Effector memory CD8-positive, alpha-beta T cell (primary cell): ENCODE measurements at regions not wholly inside any gene's neighbourhood (a gene's known extent, or its start where the extent isn't known, plus 50 kb on each side); places are given as distances from the start of the nearest gene placed in this dataset.

Experiments used
- ATAC-seq: fragments of 150-1000 bp; cut with Tn5 transposase; replicated peaks from 2 replicates; pipeline ENCODE4 v1.10.0; 2021; ENCODE audit warnings: mild to moderate bottlenecking, moderate library complexity
- DNase-seq, 3 experiments: peaks; one replicate each; pipeline ENCODE4 v3.0.0; 2021
- H3K27ac Mint-ChIP-seq, 2 donors: one replicate each; pipeline ENCODE4 v1.8.0; 2022; ENCODE audit warnings: mild to moderate bottlenecking in 2 of 2, mixed read lengths in 2 of 2, moderate library complexity in 2 of 2
- H3K27me3 Mint-ChIP-seq, 2 donors: one replicate each; pipeline ENCODE4 v1.8.0; 2022; ENCODE audit warnings: mixed read lengths in 2 of 2
- H3K36me3 Mint-ChIP-seq: one replicate; pipeline ENCODE4 v1.8.0; 2022; ENCODE audit warnings: mild to moderate bottlenecking, moderate library complexity, mixed read lengths; ENCODE audit not compliant: insufficient read depth
- H3K4me1 Mint-ChIP-seq, 2 donors: one replicate each; pipeline ENCODE4 v1.8.0; 2022; ENCODE audit warnings: low read depth in 2 of 2, mixed read lengths in 2 of 2
- H3K4me3 Mint-ChIP-seq, 2 donors: one replicate each; pipeline ENCODE4 v1.8.0; 2022; ENCODE audit warnings: mild to moderate bottlenecking in 2 of 2, mixed read lengths in 2 of 2, moderate library complexity in 2 of 2
- H3K9me3 Mint-ChIP-seq, 2 donors: one replicate each; pipeline ENCODE4 v1.8.0; 2022; ENCODE audit warnings: mixed read lengths in 2 of 2

- H3K9me3 Mint-ChIP-seq = peaks cover 3 to 22% of the 10 kb centered on the region in 2 donors
- no peak for DNase-seq
- H3K27me3 Mint-ChIP-seq = no peaks in the 10 kb centered on the region
- no peak overlapping the region for H3K4me3 Mint-ChIP-seq
- no peak overlapping the region for H3K27ac Mint-ChIP-seq
- no peaks in the 10 kb centered on the region for H3K36me3 Mint-ChIP-seq
- H3K4me1 Mint-ChIP-seq = no peaks in the 10 kb centered on the region
- ATAC-seq = no peak
Observed at GRCh38 chr2:6081955-6082624, 389.9 kb downstream of the SOX11 start.

GRCh38 chr2:6082625-6083018 is 390.4 kb downstream of the SOX11 start:
- peaks cover 7 to 22% of the 10 kb centered on the region in 2 donors for H3K9me3 Mint-ChIP-seq

DNA sequence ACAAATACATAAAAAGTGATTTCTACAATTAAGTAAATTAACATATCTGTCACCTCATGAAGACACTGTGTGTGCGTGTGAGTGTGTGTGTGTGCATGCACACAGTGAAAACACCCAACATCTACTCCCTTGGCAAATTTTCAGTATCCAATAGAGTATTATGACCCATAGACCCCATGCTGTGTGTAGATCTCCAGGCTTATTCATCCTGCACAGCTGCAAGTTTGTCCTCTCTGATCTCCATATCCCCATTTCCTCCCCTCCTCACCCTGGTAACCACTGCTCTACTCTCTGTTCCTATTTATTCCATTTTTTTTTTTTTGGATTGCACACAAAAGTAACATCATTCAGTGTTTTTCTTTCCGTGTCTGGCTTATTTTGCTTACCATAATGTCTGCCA is 391.0 kb downstream of the SOX11 start:
- ATAC-seq = no peak
- Mint-ChIP-seq H3K4me3 (no peak overlapping the region), H3K4me1 (no peaks in the 10 kb centered on the region), H3K9me3 (peaks cover 10 to 22% of the 10 kb centered on the region in 2 donors), H3K36me3 (no peaks in the 10 kb centered on the region), H3K27me3 (no peaks in the 10 kb centered on the region), H3K27ac (no peak overlapping the region)
- DNase-seq = no peak

More at GRCh38 chr2:6082625-6083018, 390.4 kb downstream of the SOX11 start:
- Mint-ChIP-seq H3K27me3 (no peaks in the 10 kb centered on the region), H3K27ac (no peak overlapping the region), H3K36me3 (no peaks in the 10 kb centered on the region), H3K4me1 (no peaks in the 10 kb centered on the region), H3K4me3 (no peak overlapping the region)
- ATAC-seq (no peak), DNase-seq (no peak)

- Mint-ChIP-seq H3K4me3 (no peak overlapping the region), H3K27ac (no peak overlapping the region), H3K36me3 (peaks cover 2% of the 10 kb centered on the region), H3K9me3 (peaks cover 7 to 20% of the 10 kb centered on the region in 2 donors), H3K4me1 (no peaks in the 10 kb centered on the region), H3K27me3 (no peaks in the 10 kb centered on the region)
- no peak for DNase-seq
- no peak for ATAC-seq
Observed at GRCh38 chr2:6089474-6089873, 397.3 kb downstream of the SOX11 start.

- H3K9me3 Mint-ChIP-seq = peaks cover 0 to 9% of the 10 kb centered on the region in 2 donors
- H3K27me3 Mint-ChIP-seq = no peaks in the 10 kb centered on the region
- no peaks in the 10 kb centered on the region for H3K4me1 Mint-ChIP-seq
- DNase-seq (no peak), ATAC-seq (no peak)
- no peaks in the 10 kb centered on the region for H3K36me3 Mint-ChIP-seq
- H3K27ac Mint-ChIP-seq = no peak overlapping the region
- H3K4me3 Mint-ChIP-seq = no peak overlapping the region
Observed at GRCh38 chr2:6103372-6103771, 411.2 kb downstream of the SOX11 start.

DNA sequence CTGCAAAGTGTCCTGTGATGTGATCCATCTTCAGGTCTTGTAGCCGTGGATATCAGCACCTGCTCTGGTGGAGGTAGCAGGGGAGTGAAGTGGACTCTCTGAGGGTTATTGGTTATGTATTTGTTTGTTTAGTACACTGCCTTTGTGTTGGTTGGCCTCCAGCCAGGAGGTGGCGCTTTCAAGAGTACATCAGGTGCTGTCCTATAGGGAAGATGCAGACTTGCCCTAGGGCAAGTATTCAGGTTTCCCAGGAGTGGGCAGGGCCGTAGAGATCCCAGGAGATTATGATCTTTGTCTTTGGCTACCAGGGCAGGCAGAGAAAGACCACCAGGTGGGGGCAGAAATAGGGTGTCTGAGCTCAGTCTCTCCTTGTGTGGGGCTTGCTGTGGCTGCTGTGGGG is 411.8 kb downstream of the SOX11 start:
- Mint-ChIP-seq H3K36me3 (no peaks in the 10 kb centered on the region), H3K27ac (no peak overlapping the region), H3K4me1 (no peaks in the 10 kb centered on the region), H3K4me3 (no peak overlapping the region), H3K27me3 (no peaks in the 10 kb centered on the region), H3K9me3 (peaks cover 0 to 9% of the 10 kb centered on the region in 2 donors)
- no peak for DNase-seq
- ATAC-seq = no peak

DNA sequence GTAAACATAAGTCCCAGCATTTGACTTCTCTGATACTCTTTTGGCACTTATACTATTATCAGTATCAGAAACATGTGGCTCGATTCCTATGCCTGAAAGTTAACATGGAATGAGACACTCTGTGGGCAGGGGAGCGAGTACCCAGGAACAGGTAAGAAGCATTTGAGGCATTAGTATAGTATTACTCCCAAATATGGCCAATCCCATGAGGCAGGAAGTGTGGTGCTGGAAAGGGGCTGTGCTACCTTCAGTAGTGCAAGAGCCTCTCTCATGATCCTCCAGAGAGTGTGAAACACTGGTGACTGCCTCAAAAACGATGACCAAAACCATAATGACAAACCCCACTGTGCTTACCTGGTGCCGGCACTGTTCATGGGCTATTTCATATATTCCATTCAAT is 415.1 kb downstream of the SOX11 start:
- Mint-ChIP-seq H3K4me1 (no peaks in the 10 kb centered on the region), H3K9me3 (peaks cover 0 to 6% of the 10 kb centered on the region in 2 donors), H3K27me3 (no peaks in the 10 kb centered on the region), H3K27ac (no peak overlapping the region), H3K36me3 (no peaks in the 10 kb centered on the region), H3K4me3 (no peak overlapping the region)
- no peak for ATAC-seq
- DNase-seq = no peak

DNA sequence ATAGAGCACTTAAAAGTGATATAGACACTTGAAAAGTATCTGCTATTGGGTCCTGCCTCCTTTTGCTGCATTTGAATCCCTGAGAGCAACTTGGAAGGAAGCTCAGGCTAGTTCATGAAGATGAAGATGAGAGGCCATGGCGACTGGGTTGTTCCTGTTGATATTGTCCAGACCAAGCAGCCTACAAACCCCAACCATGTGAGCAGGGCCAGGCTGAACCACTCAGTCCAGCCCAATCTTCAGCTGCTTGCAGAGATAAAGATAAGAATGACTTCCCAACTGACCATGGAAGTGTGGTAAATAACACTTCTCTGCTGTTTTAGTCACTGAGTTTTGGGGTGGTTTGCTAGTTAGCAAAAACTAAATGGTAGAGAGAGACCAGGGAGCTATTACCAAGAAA is 417.6 kb downstream of the SOX11 start:
- Mint-ChIP-seq H3K4me1 (no peaks in the 10 kb centered on the region), H3K4me3 (no peak overlapping the region), H3K36me3 (no peaks in the 10 kb centered on the region), H3K27me3 (no peaks in the 10 kb centered on the region), H3K9me3 (peaks cover 0 to 5% of the 10 kb centered on the region in 2 donors), H3K27ac (no peak overlapping the region)
- no peak for ATAC-seq
- no peak for DNase-seq

- Mint-ChIP-seq H3K4me3 (no peak overlapping the region), H3K4me1 (no peaks in the 10 kb centered on the region), H3K27ac (no peak overlapping the region), H3K9me3 (peaks cover 2 to 3% of the 10 kb centered on the region in 2 donors), H3K36me3 (no peaks in the 10 kb centered on the region), H3K27me3 (no peaks in the 10 kb centered on the region)
- no peak for DNase-seq
- no peak for ATAC-seq
Observed at GRCh38 chr2:6111781-6112261, 419.6 kb downstream of the SOX11 start.

DNA sequence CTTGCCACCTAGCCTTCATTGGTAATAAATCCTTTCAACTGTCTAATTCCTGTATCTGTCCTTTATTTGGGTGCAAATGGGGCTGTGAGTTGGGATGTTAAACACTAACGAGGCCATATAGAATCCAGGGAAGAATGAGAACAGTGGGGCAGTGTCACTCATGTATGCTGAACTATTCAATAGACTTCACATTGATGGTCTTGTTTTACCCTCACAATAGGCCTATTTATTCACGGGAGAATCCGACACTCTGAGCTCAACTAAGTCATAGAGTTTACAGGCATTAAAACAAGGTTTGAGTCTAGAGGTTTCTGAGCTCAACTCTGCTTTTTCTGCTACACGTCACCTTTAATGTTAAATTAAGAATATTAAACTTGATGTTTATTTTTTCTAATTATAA is 421.6 kb downstream of the SOX11 start:
- Mint-ChIP-seq H3K27ac (no peak overlapping the region), H3K4me1 (no peaks in the 10 kb centered on the region), H3K27me3 (no peaks in the 10 kb centered on the region), H3K36me3 (no peaks in the 10 kb centered on the region), H3K4me3 (no peak overlapping the region), H3K9me3 (peaks cover 6 to 8% of the 10 kb centered on the region in 2 donors)
- no peak for DNase-seq
- ATAC-seq = no peak

- H3K27me3 Mint-ChIP-seq = no peaks in the 10 kb centered on the region
- no peaks in the 10 kb centered on the region for H3K4me1 Mint-ChIP-seq
- DNase-seq (no peak), ATAC-seq (no peak)
- H3K27ac Mint-ChIP-seq = no peak overlapping the region
- H3K4me3 Mint-ChIP-seq = no peak overlapping the region
- peaks cover 8 to 9% of the 10 kb centered on the region in 2 donors for H3K9me3 Mint-ChIP-seq
- no peaks in the 10 kb centered on the region for H3K36me3 Mint-ChIP-seq
Observed at GRCh38 chr2:6127718-6128117, 435.5 kb downstream of the SOX11 start.

DNA sequence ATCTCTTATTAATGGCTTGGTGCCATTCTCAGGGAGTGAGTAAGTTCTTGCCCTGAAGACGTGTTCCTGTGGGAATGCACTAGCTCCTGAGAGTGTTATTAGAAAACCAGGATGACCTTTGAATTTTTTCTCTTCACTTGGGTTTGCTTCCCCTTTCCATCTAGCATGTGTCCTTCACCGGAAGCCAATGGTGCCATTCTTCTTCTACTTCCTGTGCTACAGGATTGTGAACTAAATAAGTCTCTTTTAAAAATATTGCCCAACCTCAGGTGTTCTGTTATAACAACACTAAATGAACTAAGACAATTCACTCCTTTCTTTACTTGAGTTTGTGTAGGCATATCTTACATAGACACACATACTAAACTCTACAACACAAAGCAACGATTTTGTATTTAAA is 447.0 kb downstream of the SOX11 start:
- H3K27me3 Mint-ChIP-seq = no peaks in the 10 kb centered on the region

GRCh38 chr2:6139916-6140315 is 447.7 kb downstream of the SOX11 start:
- ATAC-seq (no peak), DNase-seq (no peak)
- H3K27ac Mint-ChIP-seq = no peak overlapping the region
- no peaks in the 10 kb centered on the region for H3K27me3 Mint-ChIP-seq
- H3K36me3 Mint-ChIP-seq = no peaks in the 10 kb centered on the region
- H3K9me3 Mint-ChIP-seq = peaks cover 6 to 8% of the 10 kb centered on the region in 2 donors
- no peak overlapping the region for H3K4me3 Mint-ChIP-seq
- no peaks in the 10 kb centered on the region for H3K4me1 Mint-ChIP-seq

More for the DNA sequence above, 447.0 kb downstream of the SOX11 start:
- no peak for DNase-seq
- Mint-ChIP-seq H3K9me3 (peaks cover 6 to 7% of the 10 kb centered on the region in 2 donors), H3K4me3 (no peak overlapping the region), H3K27ac (no peak overlapping the region), H3K4me1 (no peaks in the 10 kb centered on the region), H3K36me3 (no peaks in the 10 kb centered on the region)
- no peak for ATAC-seq

- H3K36me3 Mint-ChIP-seq = no peaks in the 10 kb centered on the region
- peaks cover 4 to 9% of the 10 kb centered on the region in 2 donors for H3K9me3 Mint-ChIP-seq
- DNase-seq (no peak), ATAC-seq (no peak)
- no peaks in the 10 kb centered on the region for H3K4me1 Mint-ChIP-seq
- H3K27ac Mint-ChIP-seq = no peak overlapping the region
- H3K27me3 Mint-ChIP-seq = no peaks in the 10 kb centered on the region
- H3K4me3 Mint-ChIP-seq = no peak overlapping the region
Observed at GRCh38 chr2:6140509-6140908, 448.3 kb downstream of the SOX11 start.
